ENCODE measurements at regions not wholly inside any gene's neighbourhood (a gene's known extent, or its start where the extent isn't known, plus 50 kb on each side); places are given as distances from the start of the nearest gene placed in this dataset.

DNA sequence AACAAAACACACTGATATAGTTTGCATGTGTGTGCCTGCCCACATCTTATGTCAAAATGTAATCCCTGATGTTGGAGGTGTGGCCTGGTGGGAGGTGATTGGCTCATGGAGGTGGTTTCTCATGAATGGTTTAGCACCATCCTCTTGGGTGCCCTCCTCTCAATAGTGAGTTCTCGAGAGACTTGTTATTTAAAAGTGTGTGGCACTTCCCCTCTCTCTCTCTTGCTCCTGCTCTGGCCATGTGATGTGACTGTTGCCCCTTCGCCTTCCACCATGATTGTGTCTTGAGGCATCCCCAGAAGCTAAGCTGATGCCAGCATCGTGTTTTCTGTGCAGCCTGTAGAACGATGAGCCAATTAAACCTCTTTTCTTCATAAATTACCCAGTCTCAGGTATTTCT, 454.1 kb upstream of the DCN start:
- TF ChIP-seq, protein P1, sequence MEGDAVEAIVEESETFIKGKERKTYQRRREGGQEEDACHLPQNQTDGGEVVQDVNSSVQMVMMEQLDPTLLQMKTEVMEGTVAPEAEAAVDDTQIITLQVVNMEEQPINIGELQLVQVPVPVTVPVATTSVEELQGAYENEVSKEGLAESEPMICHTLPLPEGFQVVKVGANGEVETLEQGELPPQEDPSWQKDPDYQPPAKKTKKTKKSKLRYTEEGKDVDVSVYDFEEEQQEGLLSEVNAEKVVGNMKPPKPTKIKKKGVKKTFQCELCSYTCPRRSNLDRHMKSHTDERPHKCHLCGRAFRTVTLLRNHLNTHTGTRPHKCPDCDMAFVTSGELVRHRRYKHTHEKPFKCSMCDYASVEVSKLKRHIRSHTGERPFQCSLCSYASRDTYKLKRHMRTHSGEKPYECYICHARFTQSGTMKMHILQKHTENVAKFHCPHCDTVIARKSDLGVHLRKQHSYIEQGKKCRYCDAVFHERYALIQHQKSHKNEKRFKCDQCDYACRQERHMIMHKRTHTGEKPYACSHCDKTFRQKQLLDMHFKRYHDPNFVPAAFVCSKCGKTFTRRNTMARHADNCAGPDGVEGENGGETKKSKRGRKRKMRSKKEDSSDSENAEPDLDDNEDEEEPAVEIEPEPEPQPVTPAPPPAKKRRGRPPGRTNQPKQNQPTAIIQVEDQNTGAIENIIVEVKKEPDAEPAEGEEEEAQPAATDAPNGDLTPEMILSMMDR (conservative IDR thresholded peaks at IDR 0.05; ENCODE audit: low read depth, low read length): no peak
- no peak for TF ChIP-seq EZH2 (IDR thresholded peaks at IDR 0.05; ENCODE audit: low read length, unreplicated experiment)
- TF ChIP-seq EZH2phosphoT487 (IDR thresholded peaks at IDR 0.05; ENCODE audit: borderline replicate concordance, low read length): no peak

All from PC-3 (cell line).